ENCODE measurements at regions not wholly inside any gene's neighbourhood (a gene's known extent, or its start where the extent isn't known, plus 50 kb on each side); places are given as distances from the start of the nearest gene placed in this dataset.

GRCh38 chr14:95428557-95428956, 87.9 kb downstream of the SYNE3 start:
- Histone ChIP-seq H4K20me1 (ENCODE audit: insufficient read depth) (no peaks in the 10 kb centered on the region), H3K79me2 (ENCODE audit: insufficient read depth, low read length) (no peaks in the 10 kb centered on the region), H3K9ac (ENCODE audit: low read length) (no peak overlapping the region), H3K9me2 (ENCODE audit: insufficient read depth) (no peaks in the 10 kb centered on the region), H2AFZ (ENCODE audit: low read depth, low read length, poor library complexity, severe bottlenecking) (no peak overlapping the region), H3K4me2 (ENCODE audit: low read length) (no peak overlapping the region), H3K4me1 (ENCODE audit: control insufficient read depth in 1 of 2, insufficient read depth in 2 of 2, low read length in 2 of 2) (peaks cover 0 to 3% of the 10 kb centered on the region in 2 experiments; a peak in 2 of 4 replicates), H3K27me3 (ENCODE audit: insufficient read depth, low read length) (no peaks in the 10 kb centered on the region), H3K4me3 (replicated peaks in 1 of 2; ENCODE audit: low read depth in 1 of 2, low read length in 2 of 2) (no peak overlapping the region), H3K27ac (ENCODE audit: low read depth, low read length) (no peak overlapping the region), H3K9me3 (ENCODE audit: control insufficient read depth in 1 of 2, insufficient read depth in 1 of 2, low read depth in 1 of 2, low read length in 2 of 2) (no peaks in the 10 kb centered on the region), H3K36me3 (ENCODE audit: control insufficient read depth in 1 of 2, insufficient read depth in 2 of 2, low read length in 2 of 2) (no peaks in the 10 kb centered on the region)
- intact Hi-C loops (cut with micrococcal nuclease): loop anchor here (5.0 to 10.0 kb wide), 2 partner anchors 346 to 564 kb away; no protein-coding TSS in a partner anchor
- no peak for DNase-seq (ENCODE audit: low read depth, low spot score)
- ChIA-PET CTCF (interaction anchor here (1.2 to 2.4 kb wide), 2 partner anchors 14 to 99 kb away, joined by 4 to 7 read pairs; no protein-coding TSS in a partner anchor), POLR2A (no interaction called here), RAD21 (ENCODE audit: low non-redundant PET in 1 of 2, low total read pairs in 2 of 2, uncharacterized antibody in 2 of 2, unreplicated experiment in 2 of 2) (no interaction called here)
- TF ChIP-seq JUND (IDR thresholded peaks at IDR 0.05): no peak
- TF ChIP-seq CEBPB (IDR thresholded peaks at IDR 0.05; ENCODE audit: low read depth): no peak
- no peak for TF ChIP-seq REST (IDR thresholded peaks at IDR 0.05; ENCODE audit: low read depth)
- no peak for TF ChIP-seq CTCF (IDR thresholded peaks at IDR 0.05 in 2 of 3, conservative IDR thresholded peaks at IDR 0.05 in 1 of 3; ENCODE audit: borderline replicate concordance in 1 of 3, insufficient read depth in 1 of 3, low read depth in 2 of 3, low read length in 2 of 3)
- TF ChIP-seq POLR2A (IDR thresholded peaks at IDR 0.05; ENCODE audit: borderline replicate concordance, extremely low read depth, insufficient read depth, insufficient read length): no peak
- TF ChIP-seq SIN3A (IDR thresholded peaks at IDR 0.05; ENCODE audit: low read depth): no peak
- no peak for ATAC-seq
- BruUV-seq (replicated peaks): no TSS peak

All from HCT116 (cell line).